Heart right ventricle (tissue), 16 donors: ENCODE measurements at regions not wholly inside any gene's neighbourhood (a gene's known extent, or its start where the extent isn't known, plus 50 kb on each side); places are given as distances from the start of the nearest gene placed in this dataset.

ENCODE experiments used
- ATAC-seq, 8 donors: fragments of 200-7000 bp; cut with Tn5 transposase; one replicate each; pipeline ENCODE4 v1.9.1; 2020; ENCODE audit warnings: mild to moderate bottlenecking in 8 of 8, moderate library complexity in 8 of 8, moderate number of reproducible peaks in 1 of 8
- DNase-seq, 2 donors: peaks; one replicate each; pipeline ENCODE4 v3.0.0-alpha.2; 2020
- H3K27ac ChIP-seq, 10 donors: fragments of 200-600 bp; sonication (generic) in 2 of 10; one replicate each; pipeline versions ENCODE4 v1.5.0 to v1.8.0; 2020 to 2022; ENCODE audit warnings: mild to moderate bottlenecking in 3 of 10
- H3K27me3 ChIP-seq, 7 donors: fragments of 200-600 bp; one replicate each; pipeline ENCODE4 v1.8.0; 2021 to 2022; ENCODE audit warnings: mild to moderate bottlenecking in 2 of 7
- H3K36me3 ChIP-seq, 9 donors: fragments of 200-600 bp; sonication (generic) in 1 of 9; one replicate each; pipeline versions ENCODE4 v1.5.0 to v1.8.0; 2020 to 2022; ENCODE audit warnings: mild to moderate bottlenecking in 2 of 9
- H3K4me1 ChIP-seq, 9 donors: fragments of 200-600 bp; sonication (generic) in 1 of 9; one replicate each; pipeline versions ENCODE4 v1.5.0 to v1.8.0; 2020 to 2022; ENCODE audit warnings: mild to moderate bottlenecking in 4 of 9
- H3K4me3 ChIP-seq, 10 donors: fragments of 200-600 bp; sonication (generic) in 2 of 10; one replicate each; pipeline versions ENCODE4 v1.5.0 to v1.8.0; 2020 to 2022; ENCODE audit warnings: mild to moderate bottlenecking in 7 of 10, moderate library complexity in 2 of 10
- H3K9me3 ChIP-seq, 11 donors: fragments of 200-600 bp in 10 of 11; sonication (generic) in 2 of 11; one replicate each; pipeline versions ENCODE4 v1.5.0 to v1.8.0; 2013 to 2022; ENCODE audit warnings: mild to moderate bottlenecking in 2 of 11, control low read depth in 1 of 11, moderate library complexity in 1 of 11
- CTCF ChIP-seq, 9 donors: fragments of 200-600 bp; sonication (generic) in 2 of 9; IDR thresholded peaks; one replicate each; pipeline versions ENCODE4 v1.5.0 to v1.8.0; 2021 to 2022; ENCODE audit warnings: antibody characterized with exemption in 9 of 9, mild to moderate bottlenecking in 5 of 9, moderate library complexity in 1 of 9
- WGBS, 2 donors: extraction: QIAGEN DNeasy Blood & Tissue Kit; methylation state at CpG; one replicate each; pipeline ENCODE4 v1.1.7; 2013; ENCODE audit warnings: inconsistent platforms in 1 of 2; 5-methylcytosine and 5-hydroxymethylcytosine counted together
- intact Hi-C, 10 donors: fragments of 100-400 bp; cut with DNase I; formaldehyde crosslinking; loops; one replicate each; pipeline versions ENCODE4 v1.11.1 to v1.14.2; 2022
- donor health status: Arrhythmogenic right ventricular cardiomyopathy.
- donor health status: ischemic (EF 13 %, LVEDD 7.1; RV severe dilation, severe dysfunction).
- donor health status: healthy with polysubstance abuse.
- donor health status: DM: no; HTN: yes; CAD: no.
- donor health status: DM: no; HTN: no; CAD: no.
- donor health status: ischemic (EF 25% LVEDD 6.9; RV normal size, moderate dysfunction).
- donor health status: ischemic (EF 25% LVEDD 5.7; RV mildly dilated, moderate dysfunction).
- donor health status: healthy.
- donor health status: DM: yes; HTN: yes; CAD: no.
- donor health status: Ischemic cardiomyopathy.
- donor health status: ischemic (EF 35%, LVEDD 5.7; RV mildly dilated, moderate dysfunction).
- donor health status: nonischemic (EF 11% LVEDD 7.7; RV severe dilation, severe dysfunction).
- donor health status: DM: yes; HTN: yes; CAD: no.
- donor health status: PGD.
- donor health status: ischemic (EF 29% LVEDD 5.4; RV normal size, mild dysfunction).
- donor health status: nonischemic (EF 23%, LVEDD 6.1; RV moderate dilation, normal function).

- Histone ChIP-seq H3K36me3 (no peaks in the 10 kb centered on the region), H3K9me3 (peaks cover 0 to 6% (median 0%) of the 10 kb centered on the region in 11 donors), H3K4me1 (no peaks in the 10 kb centered on the region), H3K27me3 (no peaks in the 10 kb centered on the region), H3K4me3 (no peak overlapping the region), H3K27ac (no peak overlapping the region)
- TF ChIP-seq CTCF (IDR thresholded peaks at IDR 0.05): no peak
- intact Hi-C loops: no loop called here
- DNase-seq (no peak), ATAC-seq (no peak)
Observed at GRCh38 chr5:17917465-17917864, 283.2 kb downstream of the TAF11L14 start.

- H3K9me3 ChIP-seq: peaks cover 0 to 6% (median 0%) of the 10 kb centered on the region in 11 donors
- H3K4me3 ChIP-seq: no peak overlapping the region
- intact Hi-C loops: no loop called here
- ATAC-seq: no peak
- no peak overlapping the region for H3K27ac ChIP-seq
- H3K27me3 ChIP-seq: no peaks in the 10 kb centered on the region
- DNase-seq: no peak
- TF ChIP-seq CTCF (IDR thresholded peaks at IDR 0.05): no peak
- H3K36me3 ChIP-seq: no peaks in the 10 kb centered on the region
- no peaks in the 10 kb centered on the region for H3K4me1 ChIP-seq
- WGBS, 2 donors: 34 to 39% methylated on average over 2 of the region's 2 CpGs
Observed at GRCh38 chr5:17918373-17919104, 284.3 kb downstream of the TAF11L14 start.

- no peak for ATAC-seq
- TF ChIP-seq CTCF (IDR thresholded peaks at IDR 0.05): no peak
- Histone ChIP-seq H3K4me1 (no peaks in the 10 kb centered on the region), H3K9me3 (peaks cover 0 to 4% (median 0%) of the 10 kb centered on the region in 11 donors), H3K27ac (no peak overlapping the region), H3K4me3 (no peak overlapping the region), H3K36me3 (no peaks in the 10 kb centered on the region), H3K27me3 (no peaks in the 10 kb centered on the region)
- 70 to 79% methylated on average over 4 of the region's 4 CpGs for WGBS, 2 donors
- intact Hi-C loops: no loop called here
- DNase-seq: no peak
Observed at GRCh38 chr5:17925276-17925675, 291.0 kb downstream of the TAF11L14 start.

- Histone ChIP-seq H3K27ac (no peak overlapping the region), H3K4me3 (no peak overlapping the region), H3K27me3 (no peaks in the 10 kb centered on the region), H3K9me3 (peaks cover 0 to 25% (median 10%) of the 10 kb centered on the region in 11 donors), H3K36me3 (no peaks in the 10 kb centered on the region), H3K4me1 (no peaks in the 10 kb centered on the region)
- ATAC-seq (peak in 1 of 8 donors; percentile 55), DNase-seq (peak in 1 of 2 donors; percentile 13)
- WGBS, 2 donors: 70% methylated on average over 2 of the region's 2 CpGs
- intact Hi-C loops: no loop called here
- no peak for TF ChIP-seq CTCF (IDR thresholded peaks at IDR 0.05)
Observed at GRCh38 chr5:17928581-17928981, 294.3 kb downstream of the TAF11L14 start.
